Adipocyte (in vitro differentiated cells): ENCODE measurements at regions not wholly inside any gene's neighbourhood (a gene's known extent, or its start where the extent isn't known, plus 50 kb on each side); places are given as distances from the start of the nearest gene placed in this dataset.
A peak's percentile ranks its signal among the peaks of the same experiment; 100 is the strongest.

Experiments
- DNase-seq: peaks from one replicate; pipeline ENCODE4 v3.0.0-alpha.2; 2015; ENCODE audit warnings: low read depth
- H3K27me3 ChIP-seq: replicated peaks from 2 replicates; pipeline ENCODE4 v1.7.0; 2013; ENCODE audit warnings: mild to moderate bottlenecking, low read length, moderate library complexity; ENCODE audit not compliant: control insufficient read depth, insufficient read depth
- H3K36me3 ChIP-seq: 2 replicates; pipeline ENCODE4 v1.7.0; 2013; ENCODE audit warnings: low read length, mild to moderate bottlenecking, moderate library complexity; ENCODE audit not compliant: control insufficient read depth, insufficient read depth, severe bottlenecking
- H3K4me1 ChIP-seq: 2 replicates; pipeline ENCODE4 v1.7.0; 2013; ENCODE audit warnings: mild to moderate bottlenecking, low read length, moderate library complexity; ENCODE audit not compliant: control insufficient read depth, insufficient read depth
- H3K4me3 ChIP-seq: 2 replicates; pipeline ENCODE4 v1.7.0; 2013; ENCODE audit warnings: mild to moderate bottlenecking, low read length, moderate library complexity
- H3K9ac ChIP-seq: 2 replicates; pipeline ENCODE4 v1.7.0; 2013; ENCODE audit warnings: mild to moderate bottlenecking, low read length, moderate library complexity
- H3K9me3 ChIP-seq: 2 replicates; pipeline ENCODE4 v1.7.0; 2013; ENCODE audit warnings: mild to moderate bottlenecking, low read length, moderate library complexity; ENCODE audit not compliant: control insufficient read depth

- H3K4me3 ChIP-seq, result no peak overlapping the region
- H3K4me1 ChIP-seq, result peaks cover 6% of the 10 kb centered on the region
- H3K9me3 ChIP-seq, result no peaks in the 10 kb centered on the region
- no peaks in the 10 kb centered on the region for H3K27me3 ChIP-seq
- no peak overlapping the region for H3K9ac ChIP-seq
- no peaks in the 10 kb centered on the region for H3K36me3 ChIP-seq
- peak; percentile 43 for DNase-seq
These were observed 730.2 kb downstream of the TUSC7 start for GRCh38 chr3:117439812-117440211.

GRCh38 chr3:117441851-117442250 lies 732.3 kb downstream of the TUSC7 start:
- Histone ChIP-seq H3K36me3 (no peaks in the 10 kb centered on the region), H3K4me1 (peaks cover 6% of the 10 kb centered on the region)

GRCh38 chr3:117442566-117442965 lies 733.0 kb downstream of the TUSC7 start:
- no peaks in the 10 kb centered on the region for H3K27me3 ChIP-seq
- peaks cover 6% of the 10 kb centered on the region for H3K4me1 ChIP-seq
- H3K9ac ChIP-seq, result no peak overlapping the region
- no peak for DNase-seq
- H3K36me3 ChIP-seq, result no peaks in the 10 kb centered on the region
- H3K9me3 ChIP-seq, result no peaks in the 10 kb centered on the region
- H3K4me3 ChIP-seq, result no peak overlapping the region

More at GRCh38 chr3:117441851-117442250, 732.3 kb downstream of the TUSC7 start:
- H3K9me3 ChIP-seq, result no peaks in the 10 kb centered on the region
- H3K27me3 ChIP-seq, result no peaks in the 10 kb centered on the region
- H3K4me3 ChIP-seq, result no peak overlapping the region
- no peak overlapping the region for H3K9ac ChIP-seq
- DNase-seq, result no peak

- H3K36me3 ChIP-seq, result no peaks in the 10 kb centered on the region
- peak; percentile 63 for DNase-seq
These were observed 733.4 kb downstream of the TUSC7 start for GRCh38 chr3:117443014-117443413.

GRCh38 chr3:117444175-117444574 lies 734.6 kb downstream of the TUSC7 start:
- Histone ChIP-seq H3K27me3 (no peaks in the 10 kb centered on the region), H3K9me3 (no peaks in the 10 kb centered on the region), H3K4me1 (peaks cover 6% of the 10 kb centered on the region), H3K36me3 (no peaks in the 10 kb centered on the region), H3K9ac (no peak overlapping the region), H3K4me3 (no peak overlapping the region)
- DNase-seq, result no peak

More at GRCh38 chr3:117443014-117443413, 733.4 kb downstream of the TUSC7 start:
- Histone ChIP-seq H3K9me3 (no peaks in the 10 kb centered on the region), H3K4me3 (no peak overlapping the region), H3K27me3 (no peaks in the 10 kb centered on the region), H3K9ac (no peak overlapping the region), H3K4me1 (peaks cover 6% of the 10 kb centered on the region)

GRCh38 chr3:117447419-117447818 lies 737.8 kb downstream of the TUSC7 start:
- no peaks in the 10 kb centered on the region for H3K9me3 ChIP-seq
- H3K36me3 ChIP-seq, result no peaks in the 10 kb centered on the region
- no peak overlapping the region for H3K9ac ChIP-seq
- H3K4me1 ChIP-seq, result peaks cover 2% of the 10 kb centered on the region
- no peak overlapping the region for H3K4me3 ChIP-seq
- no peaks in the 10 kb centered on the region for H3K27me3 ChIP-seq
- no peak for DNase-seq

GRCh38 chr3:117450026-117450425 lies 740.4 kb downstream of the TUSC7 start:
- H3K27me3 ChIP-seq, result no peaks in the 10 kb centered on the region
- H3K4me1 ChIP-seq, result no peaks in the 10 kb centered on the region
- no peak overlapping the region for H3K4me3 ChIP-seq
- no peaks in the 10 kb centered on the region for H3K9me3 ChIP-seq
- no peak for DNase-seq
- H3K9ac ChIP-seq, result no peak overlapping the region
- no peaks in the 10 kb centered on the region for H3K36me3 ChIP-seq

GRCh38 chr3:117454254-117454653 lies 744.7 kb downstream of the TUSC7 start:
- no peaks in the 10 kb centered on the region for H3K9me3 ChIP-seq
- H3K4me1 ChIP-seq, result peaks cover 6% of the 10 kb centered on the region
- no peak overlapping the region for H3K9ac ChIP-seq
- H3K27me3 ChIP-seq, result no peaks in the 10 kb centered on the region
- DNase-seq, result no peak
- H3K36me3 ChIP-seq, result no peaks in the 10 kb centered on the region
- no peak overlapping the region for H3K4me3 ChIP-seq

- H3K27me3 ChIP-seq, result no peaks in the 10 kb centered on the region
These were observed 745.3 kb downstream of the TUSC7 start for GRCh38 chr3:117454908-117455307.

GRCh38 chr3:117455782-117456181 lies 746.2 kb downstream of the TUSC7 start:
- Histone ChIP-seq H3K27me3 (no peaks in the 10 kb centered on the region), H3K4me3 (no peak overlapping the region), H3K36me3 (no peaks in the 10 kb centered on the region), H3K9me3 (no peaks in the 10 kb centered on the region), H3K9ac (no peak overlapping the region), H3K4me1 (peaks cover 6% of the 10 kb centered on the region)
- DNase-seq, result no peak

More at GRCh38 chr3:117454908-117455307, 745.3 kb downstream of the TUSC7 start:
- H3K4me1 ChIP-seq, result peaks cover 6% of the 10 kb centered on the region
- peak; percentile 19 for DNase-seq
- H3K36me3 ChIP-seq, result no peaks in the 10 kb centered on the region
- no peak overlapping the region for H3K4me3 ChIP-seq
- H3K9me3 ChIP-seq, result no peaks in the 10 kb centered on the region
- H3K9ac ChIP-seq, result no peak overlapping the region

- Histone ChIP-seq H3K27me3 (no peaks in the 10 kb centered on the region), H3K36me3 (no peaks in the 10 kb centered on the region), H3K9ac (no peak overlapping the region), H3K4me3 (no peak overlapping the region), H3K4me1 (peaks cover 6% of the 10 kb centered on the region), H3K9me3 (no peaks in the 10 kb centered on the region)
- DNase-seq, result peak; percentile 61
These were observed 753.9 kb downstream of the TUSC7 start for GRCh38 chr3:117463276-117464115.
